ENCODE measurements at regions not wholly inside any gene's neighbourhood (a gene's known extent, or its start where the extent isn't known, plus 50 kb on each side); places are given as distances from the start of the nearest gene placed in this dataset.
"Not testable (repeated sequence)": the region's sequence is repeated elsewhere in the genome, so short reads cannot be mapped to it uniquely, and the experiment has no call there.

- Mint-ChIP-seq H3K4me1 (no peaks in the 10 kb centered on the region), H3K27me3 (ENCODE audit: low read depth, poor library complexity) (no peaks in the 10 kb centered on the region), H3K9me3 (peaks cover 11% of the 10 kb centered on the region), H3K36me3 (ENCODE audit: low read depth) (no peaks in the 10 kb centered on the region), H3K4me3 (no peak overlapping the region), H3K27ac (no peak overlapping the region)
- DNase-seq: no peak
- no peak for TF ChIP-seq CTCF (IDR thresholded peaks at IDR 0.05)
These were observed 770.4 kb upstream of the SEMA6D start for GRCh38 chr15:46946953-46947352.

DNA sequence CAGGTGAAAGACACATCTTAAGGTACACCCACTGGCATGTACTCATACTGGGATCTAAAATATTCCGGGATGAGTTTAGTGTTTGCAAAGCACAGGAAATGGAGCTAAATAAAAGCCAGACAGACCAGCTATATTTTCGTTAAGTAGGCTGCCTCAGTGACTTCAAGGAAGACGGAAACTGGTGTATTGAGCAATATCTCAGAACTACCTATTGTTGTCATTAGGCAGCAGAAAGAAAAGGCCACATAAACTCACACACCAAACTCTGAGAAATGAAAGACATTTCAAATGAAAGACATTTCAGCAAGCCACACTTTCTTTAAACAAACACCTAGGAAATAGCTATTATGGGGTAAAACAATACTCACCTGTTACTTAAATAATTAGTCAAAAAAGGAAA, 761.7 kb upstream of the SEMA6D start:
- H3K4me1 Mint-ChIP-seq: no peaks in the 10 kb centered on the region

GRCh38 chr15:46956456-46956855, 760.8 kb upstream of the SEMA6D start:
- no peak for TF ChIP-seq CTCF (IDR thresholded peaks at IDR 0.05)
- no peaks in the 10 kb centered on the region for H3K36me3 Mint-ChIP-seq (ENCODE audit: low read depth)
- no peaks in the 10 kb centered on the region for H3K27me3 Mint-ChIP-seq (ENCODE audit: low read depth, poor library complexity)
- no peaks in the 10 kb centered on the region for H3K4me1 Mint-ChIP-seq
- H3K27ac Mint-ChIP-seq: no peak overlapping the region
- H3K4me3 Mint-ChIP-seq: no peak overlapping the region
- no peak for DNase-seq
- no peaks in the 10 kb centered on the region for H3K9me3 Mint-ChIP-seq

More for the DNA sequence above, 761.7 kb upstream of the SEMA6D start:
- no peaks in the 10 kb centered on the region for H3K36me3 Mint-ChIP-seq (ENCODE audit: low read depth)
- no peak overlapping the region for H3K27ac Mint-ChIP-seq
- H3K4me3 Mint-ChIP-seq: no peak overlapping the region
- no peaks in the 10 kb centered on the region for H3K9me3 Mint-ChIP-seq
- H3K27me3 Mint-ChIP-seq (ENCODE audit: low read depth, poor library complexity): no peaks in the 10 kb centered on the region
- no peak for TF ChIP-seq CTCF (IDR thresholded peaks at IDR 0.05)
- DNase-seq: no peak

DNA sequence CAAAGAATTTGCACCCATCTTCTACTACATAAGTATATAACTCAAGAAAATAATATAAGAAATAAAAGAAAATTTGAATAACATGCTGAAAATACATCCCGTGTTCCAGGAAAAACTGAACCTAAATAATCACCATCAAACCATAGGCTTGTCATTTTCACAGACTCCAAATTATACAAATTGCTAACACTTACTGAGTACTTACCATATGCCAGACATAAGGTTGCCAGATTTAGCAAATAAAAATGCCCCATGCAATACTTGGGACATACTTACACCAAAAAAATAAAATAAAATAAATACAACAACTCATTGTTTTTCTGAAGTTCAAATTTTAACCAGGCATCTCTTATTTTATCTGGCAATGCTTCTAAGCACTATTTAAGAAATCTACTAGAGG, 760.4 kb upstream of the SEMA6D start:
- DNase-seq: no peak
- Mint-ChIP-seq H3K9me3 (no peaks in the 10 kb centered on the region), H3K4me1 (peaks cover 4% of the 10 kb centered on the region), H3K27me3 (ENCODE audit: low read depth, poor library complexity) (no peaks in the 10 kb centered on the region), H3K27ac (no peak overlapping the region), H3K4me3 (no peak overlapping the region), H3K36me3 (ENCODE audit: low read depth) (no peaks in the 10 kb centered on the region)
- no peak for TF ChIP-seq CTCF (IDR thresholded peaks at IDR 0.05)

DNA sequence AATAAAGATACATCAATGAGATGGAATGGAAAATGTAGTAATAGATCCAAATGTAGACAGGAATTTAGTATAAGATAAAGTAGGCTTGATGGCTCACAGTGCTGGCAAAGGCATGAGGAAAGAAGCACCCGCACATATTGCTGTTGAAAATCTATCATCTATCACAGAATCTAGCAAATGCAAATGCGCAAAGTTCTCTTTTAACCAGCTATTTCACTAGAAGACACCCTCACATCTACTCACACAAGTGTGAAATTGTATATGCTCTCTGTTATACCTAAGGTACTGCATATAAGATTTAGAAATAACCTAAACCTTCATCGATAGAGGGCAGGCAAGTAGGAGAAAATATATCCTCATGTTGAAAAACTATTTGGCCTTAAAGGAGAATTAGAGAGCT, 756.7 kb upstream of the SEMA6D start:
- no peaks in the 10 kb centered on the region for H3K27me3 Mint-ChIP-seq (ENCODE audit: low read depth, poor library complexity)
- H3K4me1 Mint-ChIP-seq: peaks cover 9% of the 10 kb centered on the region
- no peak overlapping the region for H3K4me3 Mint-ChIP-seq
- H3K27ac Mint-ChIP-seq: no peak overlapping the region
- TF ChIP-seq CTCF (IDR thresholded peaks at IDR 0.05): no peak
- DNase-seq: no peak
- H3K9me3 Mint-ChIP-seq: peaks cover 20% of the 10 kb centered on the region
- no peaks in the 10 kb centered on the region for H3K36me3 Mint-ChIP-seq (ENCODE audit: low read depth)

- Mint-ChIP-seq H3K9me3 (peaks cover 20% of the 10 kb centered on the region), H3K4me1 (peaks cover 9% of the 10 kb centered on the region), H3K27me3 (ENCODE audit: low read depth, poor library complexity) (no peaks in the 10 kb centered on the region), H3K4me3 (no peak overlapping the region), H3K27ac (no peak overlapping the region), H3K36me3 (ENCODE audit: low read depth) (no peaks in the 10 kb centered on the region)
- DNase-seq: no peak
- TF ChIP-seq CTCF (IDR thresholded peaks at IDR 0.05): no peak
These were observed 755.5 kb upstream of the SEMA6D start for GRCh38 chr15:46961795-46962194.

- not testable (repeated sequence) for H3K4me1 Mint-ChIP-seq; H3K27ac Mint-ChIP-seq; H3K36me3 Mint-ChIP-seq (ENCODE audit: low read depth); H3K4me3 Mint-ChIP-seq; DNase-seq; H3K27me3 Mint-ChIP-seq (ENCODE audit: low read depth, poor library complexity)
- H3K9me3 Mint-ChIP-seq: peaks cover 24% of the 10 kb centered on the region
These were observed 729.2 kb upstream of the SEMA6D start for GRCh38 chr15:46988055-46988454.

All from nephron progenitor cell (in vitro differentiated cells).